Cardiac fibroblast (primary cell): ENCODE measurements at regions not wholly inside any gene's neighbourhood (a gene's known extent, or its start where the extent isn't known, plus 50 kb on each side); places are given as distances from the start of the nearest gene placed in this dataset.
A peak's percentile ranks its signal among the peaks of the same experiment; 100 is the strongest.

Experiments used
- DNase-seq, 2 donors: peaks; one replicate each; pipeline versions ENCODE4 v3.0.0 to v3.0.0-alpha.2; 2010; ENCODE audit warnings: low read depth in 2 of 2
- H3K4me3 ChIP-seq, 2 donors: replicated peaks in 1 of 2; 1 replicate in 1 of 2; 2 replicates in 1 of 2; pipeline ENCODE4 v1.5.1; 2011; ENCODE audit warnings: low read depth in 2 of 2, low read length in 2 of 2, mild to moderate bottlenecking in 2 of 2, moderate library complexity in 1 of 2
- CTCF ChIP-seq: IDR thresholded peaks from one replicate; pipeline ENCODE4 v1.5.1; 2011; ENCODE audit warnings: low read depth, mild to moderate bottlenecking, low read length, inconsistent platforms

GRCh38 chr17:65409381-65409780 lies 152.1 kb downstream of the AXIN2 start:
- no peak overlapping the region for H3K4me3 ChIP-seq
- TF ChIP-seq CTCF, result no peak
- peak in 1 of 2 donors; percentile 40 for DNase-seq

- TF ChIP-seq CTCF, result no peak
- no peak overlapping the region for H3K4me3 ChIP-seq
- no peak for DNase-seq
Observed at GRCh38 chr17:65408050-65408449, 153.4 kb downstream of the AXIN2 start.

GRCh38 chr17:65407017-65407416 lies 154.4 kb downstream of the AXIN2 start:
- peak; percentile 35 to 49 for DNase-seq
- no peak overlapping the region for H3K4me3 ChIP-seq
- TF ChIP-seq CTCF, result no peak

GRCh38 chr17:65406552-65406951 lies 154.9 kb downstream of the AXIN2 start:
- H3K4me3 ChIP-seq, result no peak overlapping the region
- no peak for TF ChIP-seq CTCF
- no peak for DNase-seq

- DNase-seq, result no peak
- H3K4me3 ChIP-seq, result no peak overlapping the region
- no peak for TF ChIP-seq CTCF
Observed at GRCh38 chr17:65405563-65405962, 155.9 kb downstream of the AXIN2 start.

GRCh38 chr17:65404761-65405160 lies 156.7 kb downstream of the AXIN2 start:
- no peak for DNase-seq
- no peak for TF ChIP-seq CTCF
- H3K4me3 ChIP-seq, result no peak overlapping the region

- H3K4me3 ChIP-seq, result no peak overlapping the region
- no peak for TF ChIP-seq CTCF
- DNase-seq, result no peak
Observed at GRCh38 chr17:65403626-65404025, 157.8 kb downstream of the AXIN2 start.
